RWPE1 (cell line): ENCODE measurements at regions not wholly inside any gene's neighbourhood (a gene's known extent, or its start where the extent isn't known, plus 50 kb on each side); places are given as distances from the start of the nearest gene placed in this dataset.

Source experiments
- CTCF ChIA-PET: fragments of 350-600 bp; sonication (Branson Sonifier 250); formaldehyde crosslinking; extraction: SDS; loops from one replicate; lab custom pipeline; 2021; lab: Yijun Ruan, JAX
- POLR2A ChIA-PET: fragments of 400-600 bp; formaldehyde crosslinking; extraction: SDS; loops from one replicate; lab custom pipeline; 2020; ENCODE audit warnings: antibody characterized with exemption; ENCODE audit not compliant: low non-redundant PET; lab: Yijun Ruan, JAX
- DNase-seq: peaks from one replicate; pipeline ENCODE4 v3.0.0; 2012; ENCODE audit warnings: low spot score
- H3K27ac ChIP-seq: fragments of 450-650 bp; 2 replicates; pipeline ENCODE4 v1.5.1; 2017
- TF ChIP-seq, protein P1 (sequence below): fragments of 450-650 bp; conservative IDR thresholded peaks from 2 replicates; pipeline ENCODE4 v1.5.1; 2017; ENCODE audit warnings: low read depth, mild to moderate bottlenecking

DNA sequence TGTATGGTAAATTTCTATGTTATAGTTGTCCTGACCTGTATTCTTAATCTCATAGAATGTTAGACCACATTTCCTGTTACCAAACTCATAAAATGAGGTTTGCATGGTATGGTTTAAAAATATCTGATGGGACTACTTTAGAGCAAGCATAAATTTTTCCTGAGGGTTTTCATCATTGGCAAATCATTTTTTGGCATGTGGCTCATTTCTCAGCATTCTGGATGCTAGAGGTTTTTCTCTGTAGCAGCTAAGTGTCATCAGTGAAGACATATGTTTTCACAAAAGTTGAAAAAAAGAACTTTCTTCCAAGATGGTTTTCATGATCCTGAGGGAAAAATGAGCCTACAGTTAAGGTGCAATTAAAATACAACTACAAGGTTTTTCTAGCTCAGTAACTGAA lies 503.5 kb upstream of the FAM47C start:
- ChIA-PET POLR2A (no interaction called here), CTCF (no interaction called here)
- no peak overlapping the region for H3K27ac ChIP-seq
- DNase-seq, result no peak
- TF ChIP-seq, protein P1, sequence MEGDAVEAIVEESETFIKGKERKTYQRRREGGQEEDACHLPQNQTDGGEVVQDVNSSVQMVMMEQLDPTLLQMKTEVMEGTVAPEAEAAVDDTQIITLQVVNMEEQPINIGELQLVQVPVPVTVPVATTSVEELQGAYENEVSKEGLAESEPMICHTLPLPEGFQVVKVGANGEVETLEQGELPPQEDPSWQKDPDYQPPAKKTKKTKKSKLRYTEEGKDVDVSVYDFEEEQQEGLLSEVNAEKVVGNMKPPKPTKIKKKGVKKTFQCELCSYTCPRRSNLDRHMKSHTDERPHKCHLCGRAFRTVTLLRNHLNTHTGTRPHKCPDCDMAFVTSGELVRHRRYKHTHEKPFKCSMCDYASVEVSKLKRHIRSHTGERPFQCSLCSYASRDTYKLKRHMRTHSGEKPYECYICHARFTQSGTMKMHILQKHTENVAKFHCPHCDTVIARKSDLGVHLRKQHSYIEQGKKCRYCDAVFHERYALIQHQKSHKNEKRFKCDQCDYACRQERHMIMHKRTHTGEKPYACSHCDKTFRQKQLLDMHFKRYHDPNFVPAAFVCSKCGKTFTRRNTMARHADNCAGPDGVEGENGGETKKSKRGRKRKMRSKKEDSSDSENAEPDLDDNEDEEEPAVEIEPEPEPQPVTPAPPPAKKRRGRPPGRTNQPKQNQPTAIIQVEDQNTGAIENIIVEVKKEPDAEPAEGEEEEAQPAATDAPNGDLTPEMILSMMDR, result no peak

DNA sequence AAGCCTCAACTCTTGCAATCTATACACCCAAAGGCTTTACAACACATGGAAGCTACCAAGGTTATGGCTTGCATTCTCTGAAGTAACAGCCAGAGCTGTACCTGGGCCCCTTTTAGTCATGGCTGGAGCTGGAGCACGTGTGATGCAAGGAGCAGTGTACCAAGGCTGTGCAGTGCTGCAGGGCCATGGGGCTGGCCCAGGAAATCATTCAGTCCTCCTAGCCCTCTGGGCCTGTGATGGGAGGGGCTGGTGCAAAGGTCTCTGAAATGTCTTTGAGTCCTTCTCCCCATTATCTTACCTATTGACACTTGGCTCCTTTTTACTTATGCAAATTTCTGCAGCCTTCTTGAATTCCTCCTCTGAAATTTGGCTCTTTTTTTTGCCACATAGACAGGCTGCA lies 500.1 kb upstream of the FAM47C start:
- DNase-seq, result no peak
- POLR2A ChIA-PET, result no interaction called here
- TF ChIP-seq, protein P1, result no peak
- CTCF ChIA-PET, result no interaction called here
- no peak overlapping the region for H3K27ac ChIP-seq

DNA sequence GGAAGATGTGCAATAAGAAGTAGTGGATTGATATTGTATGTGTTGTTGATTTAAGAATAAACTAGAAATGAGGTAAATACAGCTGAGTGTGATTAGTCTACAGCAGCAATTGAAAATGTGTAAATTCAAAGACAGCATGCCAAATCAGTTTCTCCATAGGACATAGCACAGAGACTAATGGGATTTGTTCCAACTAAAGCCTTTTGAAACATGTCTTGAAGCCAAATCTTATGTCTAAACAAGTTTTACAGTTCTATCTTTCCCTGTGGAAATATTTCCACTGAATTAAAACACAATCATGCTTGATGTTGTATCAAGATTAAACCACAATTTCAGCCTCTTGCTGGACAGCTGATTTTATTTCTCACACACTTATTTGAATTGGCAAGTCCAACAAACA lies 497.4 kb upstream of the FAM47C start:
- ChIA-PET POLR2A (no interaction called here), CTCF (no interaction called here)
- DNase-seq, result no peak

DNA sequence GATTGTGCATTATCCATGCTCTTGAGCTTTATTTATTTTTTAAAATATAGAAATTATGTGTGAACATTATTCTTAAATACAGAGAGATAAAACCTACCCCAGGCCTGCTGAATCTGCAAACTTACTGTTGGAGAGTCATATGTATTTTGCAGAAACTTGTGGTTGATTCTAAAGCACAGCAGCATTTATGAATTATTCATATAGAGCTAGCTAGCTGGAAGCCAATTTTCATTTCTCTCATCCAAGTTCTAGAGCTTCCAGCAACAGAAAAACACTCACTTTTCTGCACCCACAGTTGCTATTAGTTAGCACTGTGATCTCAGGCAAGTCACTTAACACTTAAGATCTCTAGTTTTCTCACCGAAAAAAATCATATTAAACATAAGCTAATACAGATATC lies 479.5 kb upstream of the FAM47C start:
- CTCF ChIA-PET, result no interaction called here
- POLR2A ChIA-PET, result no interaction called here
- TF ChIP-seq, protein P1, result no peak
- no peak overlapping the region for H3K27ac ChIP-seq
- no peak for DNase-seq

More for the DNA sequence above, 497.4 kb upstream of the FAM47C start:
- TF ChIP-seq, protein P1, result no peak
- no peak overlapping the region for H3K27ac ChIP-seq

DNA sequence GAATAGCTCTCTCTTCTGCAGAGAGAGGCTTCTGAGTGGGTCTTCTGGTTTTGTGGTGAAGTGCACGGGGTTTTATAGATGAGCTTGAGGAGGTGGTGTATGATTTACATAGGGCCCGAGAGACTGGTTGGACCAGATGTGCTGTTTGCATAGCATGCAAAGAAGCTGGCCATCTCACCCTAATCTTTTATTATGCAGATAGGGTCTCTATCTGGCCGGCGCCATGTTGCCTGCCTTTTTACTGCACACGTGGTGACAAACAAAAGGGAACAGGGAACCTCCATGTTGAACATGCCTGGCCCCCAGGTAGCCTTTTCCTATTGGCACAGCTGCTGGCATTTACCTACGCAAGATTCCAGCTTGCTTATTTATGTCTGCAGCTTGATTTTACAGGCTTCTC lies 473.3 kb upstream of the FAM47C start:
- ChIA-PET POLR2A (no interaction called here), CTCF (interaction anchor here (0.6 kb wide), 1 partner anchor 139 kb away, joined by 3 read pairs; no protein-coding TSS in a partner anchor)
- DNase-seq, result no peak
- no peak overlapping the region for H3K27ac ChIP-seq
- TF ChIP-seq, protein P1, result no peak

DNA sequence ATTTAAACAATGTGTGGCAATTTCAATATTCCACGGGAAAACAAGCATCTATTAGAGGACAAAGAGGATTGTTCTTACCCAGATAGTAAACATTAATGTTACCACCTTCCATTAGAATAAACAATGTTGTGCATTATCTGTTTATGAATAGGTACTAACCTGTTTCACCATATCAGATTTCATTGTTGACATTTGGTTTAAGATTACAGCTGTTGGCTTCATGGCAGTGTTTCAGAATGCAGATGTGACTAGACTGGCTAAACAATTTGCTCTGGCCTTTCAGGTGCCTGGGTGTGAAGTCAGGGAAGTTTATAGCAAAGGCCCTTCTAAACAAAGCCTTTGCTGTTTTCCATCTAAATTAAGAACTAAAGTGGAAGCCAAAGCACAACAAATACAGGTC lies 464.7 kb upstream of the FAM47C start:
- no peak for DNase-seq
- CTCF ChIA-PET, result no interaction called here
- H3K27ac ChIP-seq, result no peak overlapping the region

More for the DNA sequence above, 464.7 kb upstream of the FAM47C start:
- TF ChIP-seq, protein P1, result no peak
- POLR2A ChIA-PET, result no interaction called here
